ENCODE measurements at regions not wholly inside any gene's neighbourhood (a gene's known extent, or its start where the extent isn't known, plus 50 kb on each side); places are given as distances from the start of the nearest gene placed in this dataset.

- H3K4me3 ChIP-seq, result no peak overlapping the region
- H3K36me3 ChIP-seq, result no peaks in the 10 kb centered on the region
- H3K27ac ChIP-seq, result no peak overlapping the region
- TF ChIP-seq CTCF (IDR thresholded peaks at IDR 0.05) (no peak), POLR2A (IDR thresholded peaks at IDR 0.05) (no peak)
- no peak for DNase-seq
- no peaks in the 10 kb centered on the region for H3K9me3 ChIP-seq
- H3K27me3 ChIP-seq, result no peaks in the 10 kb centered on the region
- intact Hi-C loops (cut with DNase I; ENCODE audit: low total_unique reads), result no loop called here
- H3K4me1 ChIP-seq, result no peaks in the 10 kb centered on the region
These were observed 525.7 kb downstream of the RAB28 start for GRCh38 chr4:12958436-12958835.

GRCh38 chr4:12957108-12957507 is 527.0 kb downstream of the RAB28 start:
- Histone ChIP-seq H3K4me1 (no peaks in the 10 kb centered on the region), H3K27me3 (no peaks in the 10 kb centered on the region), H3K27ac (no peak overlapping the region), H3K4me3 (no peak overlapping the region), H3K36me3 (no peaks in the 10 kb centered on the region), H3K9me3 (no peaks in the 10 kb centered on the region)
- TF ChIP-seq POLR2A (IDR thresholded peaks at IDR 0.05) (no peak), CTCF (IDR thresholded peaks at IDR 0.05) (no peak)
- DNase-seq, result no peak
- intact Hi-C loops (cut with DNase I; ENCODE audit: low total_unique reads), result no loop called here

GRCh38 chr4:12956026-12956425 is 528.1 kb downstream of the RAB28 start:
- intact Hi-C loops (cut with DNase I; ENCODE audit: low total_unique reads), result no loop called here
- no peaks in the 10 kb centered on the region for H3K9me3 ChIP-seq
- TF ChIP-seq CTCF (IDR thresholded peaks at IDR 0.05) (no peak), POLR2A (IDR thresholded peaks at IDR 0.05) (no peak)
- H3K27me3 ChIP-seq, result no peaks in the 10 kb centered on the region
- H3K27ac ChIP-seq, result no peak overlapping the region
- H3K4me3 ChIP-seq, result no peak overlapping the region
- H3K4me1 ChIP-seq, result no peaks in the 10 kb centered on the region
- H3K36me3 ChIP-seq, result no peaks in the 10 kb centered on the region
- DNase-seq, result no peak

- no peaks in the 10 kb centered on the region for H3K36me3 ChIP-seq
- intact Hi-C loops (cut with DNase I; ENCODE audit: low total_unique reads), result no loop called here
- TF ChIP-seq POLR2A (IDR thresholded peaks at IDR 0.05) (no peak), CTCF (IDR thresholded peaks at IDR 0.05) (no peak)
- no peaks in the 10 kb centered on the region for H3K27me3 ChIP-seq
- no peaks in the 10 kb centered on the region for H3K9me3 ChIP-seq
- H3K4me3 ChIP-seq, result no peak overlapping the region
- DNase-seq, result no peak
- H3K27ac ChIP-seq, result no peak overlapping the region
- no peaks in the 10 kb centered on the region for H3K4me1 ChIP-seq
These were observed 534.2 kb downstream of the RAB28 start for GRCh38 chr4:12949719-12950490.

GRCh38 chr4:12943069-12943468 is 541.1 kb downstream of the RAB28 start:
- H3K36me3 ChIP-seq, result no peaks in the 10 kb centered on the region
- no peaks in the 10 kb centered on the region for H3K27me3 ChIP-seq
- DNase-seq, result no peak
- intact Hi-C loops (cut with DNase I; ENCODE audit: low total_unique reads), result no loop called here
- no peak overlapping the region for H3K27ac ChIP-seq
- TF ChIP-seq POLR2A (IDR thresholded peaks at IDR 0.05), result no peak
- no peak for TF ChIP-seq CTCF (IDR thresholded peaks at IDR 0.05)
- no peaks in the 10 kb centered on the region for H3K9me3 ChIP-seq
- H3K4me3 ChIP-seq, result no peak overlapping the region
- no peaks in the 10 kb centered on the region for H3K4me1 ChIP-seq
